Neural progenitor cell (in vitro differentiated cells): ENCODE measurements at regions not wholly inside any gene's neighbourhood (a gene's known extent, or its start where the extent isn't known, plus 50 kb on each side); places are given as distances from the start of the nearest gene placed in this dataset.

Experiments
- DNase-seq: peaks from one replicate; pipeline ENCODE4 v3.0.0-alpha.2; 2016; ENCODE audit warnings: low spot score
- H2AFZ ChIP-seq: fragments of 200-600 bp; sonication (generic); replicated peaks from 2 replicates; pipeline ENCODE4 v1.6.1; 2016; ENCODE audit warnings: antibody characterized with exemption
- H3F3A ChIP-seq: fragments of 200-600 bp; sonication (generic); 2 replicates; pipeline ENCODE4 v1.6.1; 2016; ENCODE audit warnings: antibody characterized with exemption, low read depth
- H3K27ac ChIP-seq: fragments of 200-600 bp; sonication (generic); 2 replicates; pipeline ENCODE4 v1.5.1; 2016; ENCODE audit warnings: mild to moderate bottlenecking
- H3K27me3 ChIP-seq: fragments of 200-600 bp; sonication (generic); 2 replicates; pipeline ENCODE4 v1.6.1; 2016; ENCODE audit warnings: mild to moderate bottlenecking, moderate library complexity
- H3K36me3 ChIP-seq: fragments of 200-600 bp; sonication (generic); 2 replicates; pipeline ENCODE4 v1.5.1; 2016
- H3K4me1 ChIP-seq: fragments of 200-600 bp; sonication (generic); 2 replicates; pipeline ENCODE4 v1.6.1; 2016; ENCODE audit warnings: mixed run types
- H3K4me2 ChIP-seq: fragments of 200-600 bp; sonication (generic); 2 replicates; pipeline ENCODE4 v1.6.1; 2016
- H3K4me3 ChIP-seq: fragments of 200-600 bp; sonication (generic); 2 replicates; pipeline ENCODE4 v1.5.1; 2016
- H3K79me2 ChIP-seq: fragments of 200-600 bp; sonication (generic); 2 replicates; pipeline ENCODE4 v1.6.1; 2016; ENCODE audit warnings: low read depth
- H3K9ac ChIP-seq: fragments of 200-600 bp; sonication (generic); 2 replicates; pipeline ENCODE4 v1.6.1; 2016
- H3K9me3 ChIP-seq: fragments of 200-600 bp; sonication (generic); 2 replicates; pipeline ENCODE4 v1.5.1; 2016; ENCODE audit warnings: low read depth
- H4K20me1 ChIP-seq: fragments of 200-600 bp; sonication (generic); 2 replicates; pipeline ENCODE4 v1.6.1; 2016; ENCODE audit warnings: low read depth
- H3K27ac Mint-ChIP-seq: 3 replicates; pipeline ENCODE4 v1.8.0; 2021; ENCODE audit warnings: mixed read lengths
- H3K27me3 Mint-ChIP-seq: 2 replicates; pipeline ENCODE4 v1.8.0; 2022; ENCODE audit warnings: low read depth, mild to moderate bottlenecking, inconsistent platforms, moderate library complexity, mixed read lengths; ENCODE audit not compliant: insufficient read depth
- H3K36me3 Mint-ChIP-seq: 3 replicates; pipeline ENCODE4 v1.8.0; 2021; ENCODE audit warnings: mixed read lengths
- H3K4me1 Mint-ChIP-seq: 3 replicates; pipeline ENCODE4 v1.8.0; 2021; ENCODE audit warnings: mixed read lengths
- H3K4me3 Mint-ChIP-seq: 3 replicates; pipeline ENCODE4 v1.8.0; 2021; ENCODE audit warnings: mild to moderate bottlenecking, moderate library complexity, mixed read lengths
- H3K9me3 Mint-ChIP-seq: 3 replicates; pipeline ENCODE4 v1.8.0; 2020; ENCODE audit warnings: mixed read lengths
- EZH2 ChIP-seq: fragments of 200-600 bp; sonication (generic); IDR thresholded peaks from 2 replicates; pipeline ENCODE4 v1.6.1; 2017; ENCODE audit warnings: antibody characterized with exemption, mild to moderate bottlenecking, moderate library complexity
- EZH2phosphoT487 ChIP-seq: fragments of 200-600 bp; sonication (generic); IDR thresholded peaks from 2 replicates; pipeline ENCODE4 v1.6.1; 2017; ENCODE audit warnings: antibody characterized with exemption
- TF ChIP-seq, protein P1 (sequence below): fragments of 200-600 bp; sonication (generic); IDR thresholded peaks from 2 replicates; pipeline ENCODE4 v1.5.1; 2017; ENCODE audit warnings: antibody characterized with exemption, mild to moderate bottlenecking

GRCh38 chr12:58154359-58154758 is 213.0 kb downstream of the ATP23 start:
- Mint-ChIP-seq H3K9me3 (no peaks in the 10 kb centered on the region), H3K36me3 (no peaks in the 10 kb centered on the region), H3K4me1 (no peaks in the 10 kb centered on the region), H3K27me3 (no peaks in the 10 kb centered on the region), H3K27ac (no peak overlapping the region), H3K4me3 (no peak overlapping the region)
- no peaks in the 10 kb centered on the region for H3K9me3 ChIP-seq
- H3K9ac ChIP-seq: no peak overlapping the region
- H3K79me2 ChIP-seq: no peaks in the 10 kb centered on the region
- H3K36me3 ChIP-seq: no peaks in the 10 kb centered on the region
- DNase-seq: no peak
- no peak overlapping the region for H3K4me3 ChIP-seq
- no peak for TF ChIP-seq EZH2
- H3F3A ChIP-seq: no peaks in the 10 kb centered on the region
- no peaks in the 10 kb centered on the region for H3K27me3 ChIP-seq
- H3K27ac ChIP-seq: no peak overlapping the region
- H4K20me1 ChIP-seq: no peaks in the 10 kb centered on the region
- no peak overlapping the region for H3K4me2 ChIP-seq
- no peaks in the 10 kb centered on the region for H3K4me1 ChIP-seq
- no peak overlapping the region for H2AFZ ChIP-seq

DNA sequence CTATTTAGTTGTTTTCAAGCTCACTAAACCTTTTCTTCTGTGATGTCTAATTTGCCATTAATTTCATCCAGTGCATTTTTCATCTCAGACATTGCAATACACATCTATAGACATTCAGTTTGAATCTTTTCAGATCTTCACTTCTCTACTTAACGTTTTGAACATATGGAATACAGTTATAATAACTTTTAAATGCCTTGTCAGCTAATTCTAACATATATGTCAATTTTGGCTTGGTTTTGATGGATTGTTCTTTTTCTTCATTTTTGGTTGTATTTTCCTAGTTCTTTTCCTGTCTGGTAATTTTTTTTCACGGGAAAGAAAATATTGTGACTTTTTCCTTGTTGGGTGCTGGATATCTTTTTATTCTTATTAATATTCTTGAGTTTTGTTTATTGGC is 215.3 kb downstream of the ATP23 start:
- Mint-ChIP-seq H3K4me3 (no peak overlapping the region), H3K9me3 (no peaks in the 10 kb centered on the region), H3K27ac (no peak overlapping the region), H3K4me1 (no peaks in the 10 kb centered on the region), H3K27me3 (no peaks in the 10 kb centered on the region), H3K36me3 (no peaks in the 10 kb centered on the region)
- Histone ChIP-seq H3K4me2 (no peak overlapping the region), H3K79me2 (no peaks in the 10 kb centered on the region), H3K4me3 (no peak overlapping the region), H3K9me3 (no peaks in the 10 kb centered on the region), H2AFZ (no peak overlapping the region), H4K20me1 (no peaks in the 10 kb centered on the region), H3K36me3 (no peaks in the 10 kb centered on the region), H3F3A (no peaks in the 10 kb centered on the region), H3K27ac (no peak overlapping the region), H3K9ac (no peak overlapping the region), H3K4me1 (no peaks in the 10 kb centered on the region), H3K27me3 (no peaks in the 10 kb centered on the region)
- no peak for DNase-seq
- no peak for TF ChIP-seq EZH2
- no peak for TF ChIP-seq EZH2phosphoT487
- TF ChIP-seq, protein P1, sequence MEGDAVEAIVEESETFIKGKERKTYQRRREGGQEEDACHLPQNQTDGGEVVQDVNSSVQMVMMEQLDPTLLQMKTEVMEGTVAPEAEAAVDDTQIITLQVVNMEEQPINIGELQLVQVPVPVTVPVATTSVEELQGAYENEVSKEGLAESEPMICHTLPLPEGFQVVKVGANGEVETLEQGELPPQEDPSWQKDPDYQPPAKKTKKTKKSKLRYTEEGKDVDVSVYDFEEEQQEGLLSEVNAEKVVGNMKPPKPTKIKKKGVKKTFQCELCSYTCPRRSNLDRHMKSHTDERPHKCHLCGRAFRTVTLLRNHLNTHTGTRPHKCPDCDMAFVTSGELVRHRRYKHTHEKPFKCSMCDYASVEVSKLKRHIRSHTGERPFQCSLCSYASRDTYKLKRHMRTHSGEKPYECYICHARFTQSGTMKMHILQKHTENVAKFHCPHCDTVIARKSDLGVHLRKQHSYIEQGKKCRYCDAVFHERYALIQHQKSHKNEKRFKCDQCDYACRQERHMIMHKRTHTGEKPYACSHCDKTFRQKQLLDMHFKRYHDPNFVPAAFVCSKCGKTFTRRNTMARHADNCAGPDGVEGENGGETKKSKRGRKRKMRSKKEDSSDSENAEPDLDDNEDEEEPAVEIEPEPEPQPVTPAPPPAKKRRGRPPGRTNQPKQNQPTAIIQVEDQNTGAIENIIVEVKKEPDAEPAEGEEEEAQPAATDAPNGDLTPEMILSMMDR: no peak

GRCh38 chr12:58159941-58160340 is 218.6 kb downstream of the ATP23 start:
- Histone ChIP-seq H3K27me3 (no peaks in the 10 kb centered on the region), H3F3A (no peaks in the 10 kb centered on the region), H3K4me1 (no peaks in the 10 kb centered on the region), H2AFZ (no peak overlapping the region), H3K9ac (no peak overlapping the region), H3K9me3 (no peaks in the 10 kb centered on the region), H3K27ac (no peak overlapping the region), H3K4me3 (no peak overlapping the region), H3K36me3 (no peaks in the 10 kb centered on the region), H4K20me1 (no peaks in the 10 kb centered on the region), H3K4me2 (no peak overlapping the region), H3K79me2 (no peaks in the 10 kb centered on the region)
- Mint-ChIP-seq H3K27me3 (no peaks in the 10 kb centered on the region), H3K36me3 (no peaks in the 10 kb centered on the region), H3K27ac (no peak overlapping the region), H3K4me3 (no peak overlapping the region), H3K9me3 (no peaks in the 10 kb centered on the region), H3K4me1 (no peaks in the 10 kb centered on the region)
- no peak for DNase-seq
- TF ChIP-seq, protein P1: no peak
- no peak for TF ChIP-seq EZH2

DNA sequence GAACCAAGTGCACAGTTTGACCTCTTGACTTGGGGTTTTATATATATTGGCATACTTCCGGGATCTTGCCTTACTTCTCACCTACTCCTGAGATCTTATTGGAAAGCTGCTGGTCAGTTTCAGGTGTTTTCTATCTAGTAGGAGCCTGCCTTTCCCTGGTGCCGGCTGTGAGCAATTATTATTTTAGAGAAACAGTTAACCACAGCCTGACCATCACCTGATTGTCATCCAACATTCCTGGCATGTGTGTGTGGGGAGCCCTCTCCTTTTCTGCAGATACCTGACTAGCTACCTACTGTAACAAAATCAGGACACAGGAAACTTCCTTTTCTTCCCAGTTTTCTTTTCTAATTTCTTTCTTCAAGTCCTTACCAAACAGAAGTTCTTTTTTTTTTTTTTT is 220.4 kb downstream of the ATP23 start:
- no peak overlapping the region for H3K27ac ChIP-seq
- H3K36me3 ChIP-seq: no peaks in the 10 kb centered on the region
- H3K4me2 ChIP-seq: no peak overlapping the region
- no peak overlapping the region for H3K27ac Mint-ChIP-seq
- no peaks in the 10 kb centered on the region for H3K36me3 Mint-ChIP-seq
- DNase-seq: no peak
- no peaks in the 10 kb centered on the region for H3K4me1 Mint-ChIP-seq
- H3K4me1 ChIP-seq: no peaks in the 10 kb centered on the region
- no peak overlapping the region for H2AFZ ChIP-seq
- H3K4me3 ChIP-seq: no peak overlapping the region
- H3K4me3 Mint-ChIP-seq: no peak overlapping the region
- no peaks in the 10 kb centered on the region for H3K79me2 ChIP-seq
- H3K9me3 ChIP-seq: no peaks in the 10 kb centered on the region
- TF ChIP-seq, protein P1: no peak
- TF ChIP-seq EZH2phosphoT487 (no peak), EZH2 (no peak)
- no peaks in the 10 kb centered on the region for H3K27me3 ChIP-seq
- H4K20me1 ChIP-seq: no peaks in the 10 kb centered on the region
- H3F3A ChIP-seq: no peaks in the 10 kb centered on the region
- H3K9ac ChIP-seq: no peak overlapping the region
- H3K27me3 Mint-ChIP-seq: no peaks in the 10 kb centered on the region
- no peaks in the 10 kb centered on the region for H3K9me3 Mint-ChIP-seq
